Activated naive CD4-positive, alpha-beta T cell treated with anti-CD3 and anti-CD28 coated beads for 36 hours (primary cell): ENCODE measurements at regions not wholly inside any gene's neighbourhood (a gene's known extent, or its start where the extent isn't known, plus 50 kb on each side); places are given as distances from the start of the nearest gene placed in this dataset.
"Not testable (repeated sequence)": the region's sequence is repeated elsewhere in the genome, so short reads cannot be mapped to it uniquely, and the experiment has no call there.

Source experiments
- CTCF ChIA-PET: fragments of 350-600 bp; sonication (Branson Sonifier 250); formaldehyde crosslinking; loops from one replicate; lab custom pipeline; 2021; ENCODE audit warnings: antibody characterized with exemption; lab: Charles Lee
- DNase-seq: peaks from one replicate; pipeline ENCODE4 v3.0.0-alpha.2; 2020
- H3K27ac Mint-ChIP-seq: one replicate; pipeline ENCODE4 v1.8.0; 2021; ENCODE audit warnings: mild to moderate bottlenecking, mixed read lengths
- H3K27me3 Mint-ChIP-seq: one replicate; pipeline ENCODE4 v1.8.0; 2021; ENCODE audit warnings: low read depth, mixed read lengths
- H3K36me3 Mint-ChIP-seq: one replicate; pipeline ENCODE4 v1.8.0; 2021; ENCODE audit warnings: low read depth, mixed read lengths
- H3K4me1 Mint-ChIP-seq: one replicate; pipeline ENCODE4 v1.8.0; 2021; ENCODE audit warnings: low read depth, mixed read lengths
- H3K4me3 Mint-ChIP-seq: one replicate; pipeline ENCODE4 v1.8.0; 2021; ENCODE audit warnings: mild to moderate bottlenecking, moderate library complexity, mixed read lengths
- H3K9me3 Mint-ChIP-seq: one replicate; pipeline ENCODE4 v1.8.0; 2021; ENCODE audit warnings: mixed read lengths
- intact Hi-C: fragments of 100-400 bp; cut with micrococcal nuclease; formaldehyde crosslinking; loops from one replicate; pipeline ENCODE4 v1.15.1; 2023

- H3K4me1 Mint-ChIP-seq, H3K9me3 Mint-ChIP-seq, H3K4me3 Mint-ChIP-seq, DNase-seq, H3K36me3 Mint-ChIP-seq, H3K27ac Mint-ChIP-seq: not testable (repeated sequence)
- peaks cover 11% of the 10 kb centered on the region for H3K27me3 Mint-ChIP-seq
- intact Hi-C loops = loop anchor here (10.0 kb wide), 1 partner anchor 882 kb away; no protein-coding TSS in a partner anchor
- CTCF ChIA-PET = interaction anchor here (1.3 kb wide), 1 partner anchor 469 kb away, joined by 5 read pairs; no protein-coding TSS in a partner anchor
These were observed 189.4 kb upstream of the RAI14 start for GRCh38 chr5:34466519-34467388.

GRCh38 chr5:34467436-34467835 lies 188.7 kb upstream of the RAI14 start:
- H3K4me1 Mint-ChIP-seq = peaks cover 2% of the 10 kb centered on the region
- no peak overlapping the region for H3K4me3 Mint-ChIP-seq
- no peaks in the 10 kb centered on the region for H3K9me3 Mint-ChIP-seq
- no peaks in the 10 kb centered on the region for H3K36me3 Mint-ChIP-seq
- H3K27ac Mint-ChIP-seq = no peak overlapping the region
- CTCF ChIA-PET = no interaction called here
- DNase-seq = no peak
- peaks cover 11% of the 10 kb centered on the region for H3K27me3 Mint-ChIP-seq
- intact Hi-C loops = loop anchor here (10.0 kb wide), 1 partner anchor 883 kb away; no protein-coding TSS in a partner anchor

- intact Hi-C loops = loop anchor here (10.0 kb wide), 1 partner anchor 883 kb away; no protein-coding TSS in a partner anchor
- not testable (repeated sequence) for H3K9me3 Mint-ChIP-seq, H3K4me1 Mint-ChIP-seq, H3K36me3 Mint-ChIP-seq, H3K27ac Mint-ChIP-seq, DNase-seq, H3K4me3 Mint-ChIP-seq
- CTCF ChIA-PET = interaction anchor here (0.6 to 0.8 kb wide), 2 partner anchors 498 to 1474 kb away, joined by 3 read pairs; no protein-coding TSS in a partner anchor
- peaks cover 11% of the 10 kb centered on the region for H3K27me3 Mint-ChIP-seq
These were observed 188.1 kb upstream of the RAI14 start for GRCh38 chr5:34467984-34468383.

- H3K4me3 Mint-ChIP-seq = no peak overlapping the region
- no peak overlapping the region for H3K27ac Mint-ChIP-seq
- peaks cover 11% of the 10 kb centered on the region for H3K27me3 Mint-ChIP-seq
- H3K4me1 Mint-ChIP-seq = peaks cover under 1% of the 10 kb centered on the region
- DNase-seq = no peak
- CTCF ChIA-PET = interaction anchor here (0.6 kb wide), 1 partner anchor 1828 kb away, joined by 3 read pairs; no protein-coding TSS in a partner anchor
- intact Hi-C loops = loop anchor here (10.0 kb wide), 1 partner anchor 885 kb away; no protein-coding TSS in a partner anchor
- H3K36me3 Mint-ChIP-seq = no peaks in the 10 kb centered on the region
- no peaks in the 10 kb centered on the region for H3K9me3 Mint-ChIP-seq
These were observed 186.2 kb upstream of the RAI14 start for GRCh38 chr5:34469971-34470370.

GRCh38 chr5:34474573-34475021 lies 181.5 kb upstream of the RAI14 start:
- no peaks in the 10 kb centered on the region for H3K4me1 Mint-ChIP-seq
- CTCF ChIA-PET = interaction anchor here (0.7 to 3.2 kb wide), 10 partner anchors 11 to 424 kb away, joined by 3 to 20 read pairs (median 4); no protein-coding TSS in a partner anchor
- H3K27ac Mint-ChIP-seq = no peak overlapping the region
- no peaks in the 10 kb centered on the region for H3K9me3 Mint-ChIP-seq
- no peak overlapping the region for H3K4me3 Mint-ChIP-seq
- peaks cover 11% of the 10 kb centered on the region for H3K27me3 Mint-ChIP-seq
- intact Hi-C loops = loop anchor here (1.0 kb wide), 4 partner anchors 49 to 529 kb away; no protein-coding TSS in a partner anchor
- DNase-seq = peak; percentile 34
- no peaks in the 10 kb centered on the region for H3K36me3 Mint-ChIP-seq

- intact Hi-C loops = no loop called here
- Mint-ChIP-seq H3K4me3 (no peak overlapping the region), H3K9me3 (no peaks in the 10 kb centered on the region), H3K27ac (no peak overlapping the region), H3K36me3 (no peaks in the 10 kb centered on the region), H3K4me1 (peaks cover 2% of the 10 kb centered on the region), H3K27me3 (peaks cover 15% of the 10 kb centered on the region)
- CTCF ChIA-PET = interaction anchor here (0.6 to 3.2 kb wide), 12 partner anchors 10 to 528 kb away, joined by 3 to 20 read pairs (median 4); no protein-coding TSS in a partner anchor
- DNase-seq = no peak
These were observed 180.7 kb upstream of the RAI14 start for GRCh38 chr5:34475249-34475966.

- Mint-ChIP-seq H3K9me3 (no peaks in the 10 kb centered on the region), H3K36me3 (no peaks in the 10 kb centered on the region), H3K4me1 (peaks cover 8% of the 10 kb centered on the region), H3K27me3 (peaks cover 15% of the 10 kb centered on the region), H3K4me3 (no peak overlapping the region), H3K27ac (no peak overlapping the region)
- no peak for DNase-seq
- intact Hi-C loops = no loop called here
- CTCF ChIA-PET = interaction anchor here (0.8 to 3.2 kb wide), 6 partner anchors 10 to 525 kb away, joined by 3 to 20 read pairs (median 4); no protein-coding TSS in a partner anchor
These were observed 179.1 kb upstream of the RAI14 start for GRCh38 chr5:34476941-34477565.

- H3K36me3 Mint-ChIP-seq = no peaks in the 10 kb centered on the region
- CTCF ChIA-PET = interaction anchor here (0.5 to 0.6 kb wide), 2 partner anchors 418 to 523 kb away, joined by 3 read pairs; no protein-coding TSS in a partner anchor
These were observed 175.2 kb upstream of the RAI14 start for GRCh38 chr5:34480810-34481528.

GRCh38 chr5:34483442-34484033 lies 172.6 kb upstream of the RAI14 start:
- CTCF ChIA-PET = interaction anchor here (3.3 kb wide), 1 partner anchor 520 kb away, joined by 13 read pairs; no protein-coding TSS in a partner anchor

More at GRCh38 chr5:34480810-34481528, 175.2 kb upstream of the RAI14 start:
- intact Hi-C loops = no loop called here
- H3K9me3 Mint-ChIP-seq = no peaks in the 10 kb centered on the region
- peaks cover 8% of the 10 kb centered on the region for H3K4me1 Mint-ChIP-seq
- no peak for DNase-seq
- peaks cover 22% of the 10 kb centered on the region for H3K27me3 Mint-ChIP-seq
- H3K4me3 Mint-ChIP-seq = no peak overlapping the region
- H3K27ac Mint-ChIP-seq = no peak overlapping the region

GRCh38 chr5:34484216-34484920 lies 171.8 kb upstream of the RAI14 start:
- H3K4me3 Mint-ChIP-seq = no peak overlapping the region
- H3K9me3 Mint-ChIP-seq = no peaks in the 10 kb centered on the region
- no peak overlapping the region for H3K27ac Mint-ChIP-seq
- H3K36me3 Mint-ChIP-seq = no peaks in the 10 kb centered on the region
- no peak for DNase-seq
- intact Hi-C loops = no loop called here
- peaks cover 8% of the 10 kb centered on the region for H3K4me1 Mint-ChIP-seq
- peaks cover 30% of the 10 kb centered on the region for H3K27me3 Mint-ChIP-seq
- CTCF ChIA-PET = interaction anchor here (0.8 to 3.3 kb wide), 7 partner anchors 9 to 519 kb away, joined by 3 to 20 read pairs (median 7); no protein-coding TSS in a partner anchor

More at GRCh38 chr5:34483442-34484033, 172.6 kb upstream of the RAI14 start:
- peaks cover 8% of the 10 kb centered on the region for H3K4me1 Mint-ChIP-seq
- no peak overlapping the region for H3K27ac Mint-ChIP-seq
- intact Hi-C loops = no loop called here
- peaks cover 30% of the 10 kb centered on the region for H3K27me3 Mint-ChIP-seq
- no peaks in the 10 kb centered on the region for H3K9me3 Mint-ChIP-seq
- no peak overlapping the region for H3K4me3 Mint-ChIP-seq
- no peaks in the 10 kb centered on the region for H3K36me3 Mint-ChIP-seq
- no peak for DNase-seq
